HG03039 (cell line): ENCODE measurements at regions not wholly inside any gene's neighbourhood (a gene's known extent, or its start where the extent isn't known, plus 50 kb on each side); places are given as distances from the start of the nearest gene placed in this dataset.
A peak's percentile ranks its signal among the peaks of the same experiment; 100 is the strongest.
"Not testable (repeated sequence)": the region's sequence is repeated elsewhere in the genome, so short reads cannot be mapped to it uniquely, and the experiment has no call there.

Experiments used
- ATAC-seq: cut with Tn5 transposase; IDR thresholded peaks from one replicate; pipeline ENCODE4 v1.9.1; 2021; ENCODE audit warnings: mild to moderate bottlenecking, moderate library complexity; ENCODE audit not compliant: unreplicated experiment

- no peak for ATAC-seq
These were observed 134.9 kb upstream of the NRIP1 start for GRCh38 chr21:15199414-15200383.

- no peak for ATAC-seq
These were observed 138.9 kb upstream of the NRIP1 start for GRCh38 chr21:15203740-15204139.

GRCh38 chr21:15204140-15204969 lies 139.6 kb upstream of the NRIP1 start:
- no peak for ATAC-seq

- ATAC-seq, result no peak
These were observed 140.1 kb upstream of the NRIP1 start for GRCh38 chr21:15204970-15205286.

GRCh38 chr21:15206514-15206913 lies 141.7 kb upstream of the NRIP1 start:
- peak; percentile 96 for ATAC-seq

GRCh38 chr21:15207231-15207630 lies 142.4 kb upstream of the NRIP1 start:
- ATAC-seq, result no peak

- ATAC-seq, result no peak
These were observed 143.0 kb upstream of the NRIP1 start for GRCh38 chr21:15207635-15208370.

GRCh38 chr21:15208786-15209185 lies 144.0 kb upstream of the NRIP1 start:
- no peak for ATAC-seq

GRCh38 chr21:15209224-15209623 lies 144.4 kb upstream of the NRIP1 start:
- no peak for ATAC-seq

GRCh38 chr21:15210235-15210678 lies 145.5 kb upstream of the NRIP1 start:
- ATAC-seq, result no peak

GRCh38 chr21:15211491-15212133 lies 146.8 kb upstream of the NRIP1 start:
- no peak for ATAC-seq

GRCh38 chr21:15212206-15212605 lies 147.4 kb upstream of the NRIP1 start:
- no peak for ATAC-seq

- ATAC-seq, result not testable (repeated sequence)
These were observed 153.7 kb upstream of the NRIP1 start for GRCh38 chr21:15218476-15218875.

- no peak for ATAC-seq
These were observed 154.2 kb upstream of the NRIP1 start for GRCh38 chr21:15219039-15219438.

- ATAC-seq, result no peak
These were observed 155.1 kb upstream of the NRIP1 start for GRCh38 chr21:15219894-15220293.

- peak; percentile 55 for ATAC-seq
These were observed 157.1 kb upstream of the NRIP1 start for GRCh38 chr21:15221799-15222386.

GRCh38 chr21:15222707-15223106 lies 157.9 kb upstream of the NRIP1 start:
- ATAC-seq, result peak; percentile 48

- ATAC-seq, result no peak
These were observed 159.7 kb upstream of the NRIP1 start for GRCh38 chr21:15224346-15225086.

- ATAC-seq, result no peak
These were observed 163.1 kb upstream of the NRIP1 start for GRCh38 chr21:15227919-15228318.

- no peak for ATAC-seq
These were observed 164.6 kb upstream of the NRIP1 start for GRCh38 chr21:15229390-15229789.
